H9 (cell line): ENCODE measurements at regions not wholly inside any gene's neighbourhood (a gene's known extent, or its start where the extent isn't known, plus 50 kb on each side); places are given as distances from the start of the nearest gene placed in this dataset.

Experiments used
- DNase-seq: peaks from one replicate; pipeline ENCODE4 v3.0.0-alpha.2; 2017
- H2AFZ ChIP-seq: one replicate; pipeline ENCODE4 v1.6.1; 2013; ENCODE audit warnings: mild to moderate bottlenecking, low read length, control low read depth, moderate library complexity
- H2AK5ac ChIP-seq: 2 replicates; pipeline ENCODE4 v1.6.1; 2013; ENCODE audit warnings: low read length, control low read depth, mixed read lengths; ENCODE audit not compliant: insufficient read length
- H2BK120ac ChIP-seq: one replicate; pipeline ENCODE4 v1.6.1; 2013; ENCODE audit warnings: low read depth, mild to moderate bottlenecking, low read length, control low read depth, inconsistent platforms; ENCODE audit not compliant: poor library complexity, severe bottlenecking
- H2BK12ac ChIP-seq: 2 replicates; pipeline ENCODE4 v1.6.1; 2013; ENCODE audit warnings: low read length, control low read depth, mixed read lengths, low read depth; ENCODE audit not compliant: insufficient read length
- H2BK15ac ChIP-seq: 2 replicates; pipeline ENCODE4 v1.6.1; 2013; ENCODE audit warnings: low read depth, low read length, control low read depth
- H2BK20ac ChIP-seq: one replicate; pipeline ENCODE4 v1.6.1; 2013; ENCODE audit warnings: low read depth, mild to moderate bottlenecking, low read length, control low read depth, inconsistent platforms; ENCODE audit not compliant: poor library complexity, severe bottlenecking
- H2BK5ac ChIP-seq: 2 replicates; pipeline ENCODE4 v1.6.1; 2013; ENCODE audit warnings: low read length, control low read depth, mixed read lengths; ENCODE audit not compliant: insufficient read length
- H3K14ac ChIP-seq: 2 replicates; pipeline ENCODE4 v1.6.1; 2013; ENCODE audit warnings: low read length, control low read depth; ENCODE audit not compliant: insufficient read depth
- H3K18ac ChIP-seq: 2 replicates; pipeline ENCODE4 v1.6.1; 2013; ENCODE audit warnings: low read depth, mild to moderate bottlenecking, mixed read lengths, low read length, control low read depth; ENCODE audit not compliant: insufficient read length
- H3K23ac ChIP-seq: 2 replicates; pipeline ENCODE4 v1.6.1; 2013; ENCODE audit warnings: low read length, control low read depth, mixed read lengths, low read depth; ENCODE audit not compliant: insufficient read length
- H3K23me2 ChIP-seq: 2 replicates; pipeline ENCODE4 v1.6.1; 2013; ENCODE audit warnings: low read depth, mild to moderate bottlenecking, mixed read lengths, low read length, control low read depth; ENCODE audit not compliant: insufficient read length, poor library complexity, severe bottlenecking
- H3K27ac ChIP-seq: 2 replicates; pipeline ENCODE4 v1.5.1; 2013; ENCODE audit warnings: low read length, control low read depth, mixed read lengths, low read depth; ENCODE audit not compliant: insufficient read length
- H3K27me3 ChIP-seq: 2 replicates; pipeline ENCODE4 v1.6.1; 2013; ENCODE audit warnings: low read length, control low read depth, inconsistent platforms; ENCODE audit not compliant: insufficient read depth
- H3K4ac ChIP-seq: 2 replicates; pipeline ENCODE4 v1.6.1; 2013; ENCODE audit warnings: low read depth, mild to moderate bottlenecking, control low read depth, inconsistent platforms, low read length, moderate library complexity
- H3K4me1 ChIP-seq: 2 replicates; pipeline ENCODE4 v1.6.1; 2013; ENCODE audit warnings: low read length, control low read depth, inconsistent platforms; ENCODE audit not compliant: insufficient read depth
- H3K4me2 ChIP-seq: 2 replicates; pipeline ENCODE4 v1.6.1; 2013; ENCODE audit warnings: low read length, control low read depth, mixed read lengths; ENCODE audit not compliant: insufficient read length, insufficient read depth
- H3K56ac ChIP-seq: 2 replicates; pipeline ENCODE4 v1.6.1; 2013; ENCODE audit warnings: low read depth, mild to moderate bottlenecking, mixed read lengths, low read length, control low read depth; ENCODE audit not compliant: insufficient read length
- H3K79me1 ChIP-seq: 2 replicates; pipeline ENCODE4 v1.6.1; 2013; ENCODE audit warnings: low read depth, mild to moderate bottlenecking, moderate library complexity, low read length, control low read depth, inconsistent platforms; ENCODE audit not compliant: insufficient read depth, poor library complexity, severe bottlenecking
- H3K79me2 ChIP-seq: 2 replicates; pipeline ENCODE4 v1.6.1; 2013; ENCODE audit warnings: low read length, control low read depth, inconsistent platforms; ENCODE audit not compliant: insufficient read depth
- H3K9ac ChIP-seq: 2 replicates; pipeline ENCODE4 v1.6.1; 2013; ENCODE audit warnings: low read length, control low read depth, mixed read lengths; ENCODE audit not compliant: insufficient read length; ENCODE audit errors: extremely low read depth
- H3K9me3 ChIP-seq: one replicate; pipeline ENCODE4 v1.6.1; 2013; ENCODE audit warnings: low read depth, low read length, inconsistent platforms; ENCODE audit not compliant: control insufficient read depth
- H3T11ph ChIP-seq: one replicate; pipeline ENCODE4 v1.6.1; 2013; ENCODE audit warnings: mild to moderate bottlenecking, low read length, control low read depth, inconsistent platforms
- H4K20me1 ChIP-seq: one replicate; pipeline ENCODE4 v1.6.1; 2013; ENCODE audit not compliant: control insufficient read depth, insufficient read length, insufficient read depth
- H4K5ac ChIP-seq: 2 replicates; pipeline ENCODE4 v1.6.1; 2013; ENCODE audit warnings: low read depth, mild to moderate bottlenecking, mixed read lengths, low read length, control low read depth; ENCODE audit not compliant: insufficient read length
- H4K8ac ChIP-seq: replicated peaks from 2 replicates; pipeline ENCODE4 v1.6.1; 2013; ENCODE audit warnings: low read length, control low read depth, mixed read lengths, low read depth; ENCODE audit not compliant: insufficient read length
- H4K91ac ChIP-seq: 2 replicates; pipeline ENCODE4 v1.6.1; 2013; ENCODE audit warnings: low read depth, mild to moderate bottlenecking, moderate library complexity, mixed read lengths, low read length, control low read depth; ENCODE audit not compliant: insufficient read length
- H3K27ac Mint-ChIP-seq, 3 experiments: 2 replicates in 2 of 3; 3 replicates in 1 of 3; pipeline ENCODE4 v1.8.0; 2020 to 2021; ENCODE audit warnings: mixed read lengths in 3 of 3, mild to moderate bottlenecking in 1 of 3, moderate library complexity in 1 of 3
- H3K27me3 Mint-ChIP-seq: 2 replicates; pipeline ENCODE4 v1.8.0; 2021; ENCODE audit warnings: low read depth, mild to moderate bottlenecking, moderate library complexity, mixed read lengths
- H3K36me3 Mint-ChIP-seq, 3 experiments: 2 replicates in 2 of 3; 3 replicates in 1 of 3; pipeline ENCODE4 v1.8.0; 2020 to 2021; ENCODE audit warnings: low read depth in 3 of 3, mixed read lengths in 3 of 3; ENCODE audit not compliant: insufficient read depth in 1 of 3
- H3K4me1 Mint-ChIP-seq, 2 experiments: 2 replicates each; pipeline ENCODE4 v1.8.0; 2020; ENCODE audit warnings: mixed read lengths in 2 of 2
- H3K4me3 Mint-ChIP-seq, 2 experiments: 2 replicates in 1 of 2; 3 replicates in 1 of 2; pipeline ENCODE4 v1.8.0; 2020 to 2021; ENCODE audit warnings: mild to moderate bottlenecking in 2 of 2, mixed read lengths in 2 of 2, moderate library complexity in 1 of 2
- H3K9me3 Mint-ChIP-seq, 2 experiments: 2 replicates in 1 of 2; 3 replicates in 1 of 2; pipeline ENCODE4 v1.8.0; 2020; ENCODE audit warnings: mild to moderate bottlenecking in 2 of 2, mixed read lengths in 2 of 2, moderate library complexity in 1 of 2
- WGBS: extraction: QIAGEN DNeasy Blood & Tissue Kit; methylation state at CpG from one replicate; pipeline ENCODE4 v1.1.7; 2013; ENCODE audit warnings: missing lambda C conversion rate, low lambda C conversion rate, mixed read lengths; ENCODE audit not compliant: insufficient read length; ENCODE audit errors: extremely low coverage; 5-methylcytosine and 5-hydroxymethylcytosine counted together
- TF ChIP-seq, protein P1 (sequence below): fragments of 200-600 bp; sonication (generic); conservative IDR thresholded peaks from 3 replicates; pipeline ENCODE4 v1.8.0; 2021; ENCODE audit warnings: antibody characterized with exemption, mild to moderate bottlenecking

DNA sequence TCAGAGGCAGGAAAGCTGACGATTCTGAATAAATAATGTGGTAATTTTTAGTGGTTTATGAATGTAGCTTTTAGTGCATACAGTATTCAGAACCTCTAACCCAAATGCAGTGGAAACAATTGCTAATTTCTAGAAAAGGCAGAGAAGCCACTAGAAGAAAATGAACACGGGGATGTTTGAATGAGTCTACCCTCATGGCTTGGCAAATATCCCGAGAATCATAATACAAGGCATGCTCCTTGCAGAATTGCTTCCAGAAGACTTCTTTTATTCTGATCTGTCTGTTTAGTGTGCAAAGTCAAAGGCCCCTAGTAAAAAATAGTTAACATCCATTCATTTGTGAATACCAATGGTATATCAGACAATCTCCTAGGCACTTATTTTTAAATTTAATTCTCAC, 246.8 kb downstream of the LMO4 start:
- Histone ChIP-seq H2BK20ac (no peak overlapping the region), H3K9ac (no peak overlapping the region), H3K9me3 (no peaks in the 10 kb centered on the region), H3K14ac (no peak overlapping the region), H4K5ac (no peak overlapping the region), H3K79me1 (no peaks in the 10 kb centered on the region), H3K27ac (no peak overlapping the region), H3K27me3 (no peaks in the 10 kb centered on the region), H3K4ac (no peak overlapping the region), H3K79me2 (no peaks in the 10 kb centered on the region), H3K4me2 (no peak overlapping the region), H2AFZ (no peak overlapping the region), H4K20me1 (no peaks in the 10 kb centered on the region), H3K56ac (no peak overlapping the region), H3K23ac (no peak overlapping the region), H2BK12ac (no peak overlapping the region), H3K23me2 (no peaks in the 10 kb centered on the region), H3T11ph (no peak overlapping the region), H2BK120ac (no peak overlapping the region), H4K8ac (no peak overlapping the region), H2BK5ac (no peak overlapping the region), H2BK15ac (no peak overlapping the region), H3K4me1 (no peaks in the 10 kb centered on the region), H3K18ac (no peak overlapping the region), H4K91ac (no peak overlapping the region), H2AK5ac (no peak overlapping the region)
- Mint-ChIP-seq H3K9me3 (no peaks in the 10 kb centered on the region), H3K4me3 (no peak overlapping the region), H3K27ac (no peak overlapping the region), H3K4me1 (no peaks in the 10 kb centered on the region), H3K27me3 (no peaks in the 10 kb centered on the region), H3K36me3 (no peaks in the 10 kb centered on the region)
- TF ChIP-seq, protein P1, sequence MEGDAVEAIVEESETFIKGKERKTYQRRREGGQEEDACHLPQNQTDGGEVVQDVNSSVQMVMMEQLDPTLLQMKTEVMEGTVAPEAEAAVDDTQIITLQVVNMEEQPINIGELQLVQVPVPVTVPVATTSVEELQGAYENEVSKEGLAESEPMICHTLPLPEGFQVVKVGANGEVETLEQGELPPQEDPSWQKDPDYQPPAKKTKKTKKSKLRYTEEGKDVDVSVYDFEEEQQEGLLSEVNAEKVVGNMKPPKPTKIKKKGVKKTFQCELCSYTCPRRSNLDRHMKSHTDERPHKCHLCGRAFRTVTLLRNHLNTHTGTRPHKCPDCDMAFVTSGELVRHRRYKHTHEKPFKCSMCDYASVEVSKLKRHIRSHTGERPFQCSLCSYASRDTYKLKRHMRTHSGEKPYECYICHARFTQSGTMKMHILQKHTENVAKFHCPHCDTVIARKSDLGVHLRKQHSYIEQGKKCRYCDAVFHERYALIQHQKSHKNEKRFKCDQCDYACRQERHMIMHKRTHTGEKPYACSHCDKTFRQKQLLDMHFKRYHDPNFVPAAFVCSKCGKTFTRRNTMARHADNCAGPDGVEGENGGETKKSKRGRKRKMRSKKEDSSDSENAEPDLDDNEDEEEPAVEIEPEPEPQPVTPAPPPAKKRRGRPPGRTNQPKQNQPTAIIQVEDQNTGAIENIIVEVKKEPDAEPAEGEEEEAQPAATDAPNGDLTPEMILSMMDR: no peak
- WGBS: no CpG with 5 or more reads among the region's 3 CpGs
- DNase-seq: no peak
